Left cardiac atrium (tissue), 4 donors: ENCODE measurements at regions not wholly inside any gene's neighbourhood (a gene's known extent, or its start where the extent isn't known, plus 50 kb on each side); places are given as distances from the start of the nearest gene placed in this dataset.
"Not testable (repeated sequence)": the region's sequence is repeated elsewhere in the genome, so short reads cannot be mapped to it uniquely, and the experiment has no call there.

Experiments used
- ATAC-seq, 2 donors: fragments of 200-7000 bp; cut with Tn5 transposase; one replicate each; pipeline ENCODE4 v1.9.1; 2020; ENCODE audit warnings: mild to moderate bottlenecking in 2 of 2, moderate library complexity in 2 of 2
- DNase-seq: peaks from one replicate; pipeline ENCODE4 v3.0.0-alpha.2; 2020
- intact Hi-C, 2 donors: fragments of 100-400 bp; cut with DNase I; formaldehyde crosslinking; loops; one replicate each; pipeline versions ENCODE4 v1.14.1 to v1.15.1; 2022 to 2023
- donor health status: DM: no; HTN: yes; CAD: no.
- donor health status: DM: no; HTN: yes; CAD: no; lungs with severe emphysema.
- donor health status: DM: yes; HTN: yes; CAD: no.
- donor health status: Dilated cardiomyopathy.

GRCh38 chr6:156242206-156242605 lies 535.0 kb upstream of the ARID1B start:
- ATAC-seq (no peak), DNase-seq (no peak)
- intact Hi-C loops: no loop called here

DNA sequence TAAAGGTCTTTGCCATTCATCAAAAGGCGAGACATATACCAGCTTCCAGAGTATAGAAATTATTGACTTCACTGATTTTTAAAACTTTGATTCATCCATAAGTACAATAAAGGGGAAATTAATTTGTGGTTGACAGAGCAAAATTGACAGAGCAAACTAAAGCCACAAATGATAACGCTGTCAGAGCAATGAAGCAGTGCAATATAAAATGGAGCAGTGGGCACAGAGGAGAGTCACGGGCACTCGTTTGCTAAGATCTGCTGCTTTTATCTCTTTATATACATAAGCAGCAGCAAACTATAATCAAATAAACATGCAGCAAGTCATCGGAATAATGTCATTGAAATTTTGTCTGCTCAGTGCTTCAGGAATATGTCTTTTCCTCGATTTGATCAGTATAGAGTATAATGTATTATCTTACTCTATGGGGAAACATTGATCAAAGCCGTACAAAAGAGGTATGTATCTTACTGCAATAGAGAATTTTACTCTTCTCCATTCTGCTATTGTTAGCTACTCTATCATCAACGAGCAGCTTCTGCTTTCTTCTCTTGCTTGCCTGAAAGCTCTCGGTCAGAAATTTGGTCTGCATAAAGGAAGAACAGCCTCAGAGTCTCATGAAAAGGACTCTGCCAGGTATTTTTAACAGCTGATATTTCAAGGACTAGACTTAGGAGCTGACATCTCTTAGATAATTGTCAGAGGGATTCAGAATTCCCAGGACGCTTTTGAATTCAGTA lies 546.0 kb upstream of the ARID1B start:
- no peak for ATAC-seq
- no peak for DNase-seq
- intact Hi-C loops: no loop called here

DNA sequence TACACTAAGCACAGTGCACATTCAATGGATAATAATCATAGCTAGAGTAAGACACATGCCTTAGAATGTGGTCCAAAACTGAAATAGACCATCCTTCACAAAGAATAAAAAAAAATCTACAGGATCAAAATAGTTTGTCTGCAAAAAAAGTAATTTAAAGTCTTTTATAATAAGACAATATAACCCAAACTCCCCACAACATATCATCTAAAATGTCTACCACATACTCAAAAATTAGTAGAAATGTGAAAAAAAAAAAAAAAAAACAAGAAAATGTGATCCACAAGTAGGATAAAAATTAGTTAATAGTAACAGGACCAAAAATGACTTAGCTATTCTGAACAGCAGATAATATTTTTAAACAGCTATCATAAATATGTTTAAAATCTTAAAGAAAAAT lies 557.2 kb upstream of the ARID1B start:
- intact Hi-C loops: no loop called here
- ATAC-seq: no peak
- no peak for DNase-seq

DNA sequence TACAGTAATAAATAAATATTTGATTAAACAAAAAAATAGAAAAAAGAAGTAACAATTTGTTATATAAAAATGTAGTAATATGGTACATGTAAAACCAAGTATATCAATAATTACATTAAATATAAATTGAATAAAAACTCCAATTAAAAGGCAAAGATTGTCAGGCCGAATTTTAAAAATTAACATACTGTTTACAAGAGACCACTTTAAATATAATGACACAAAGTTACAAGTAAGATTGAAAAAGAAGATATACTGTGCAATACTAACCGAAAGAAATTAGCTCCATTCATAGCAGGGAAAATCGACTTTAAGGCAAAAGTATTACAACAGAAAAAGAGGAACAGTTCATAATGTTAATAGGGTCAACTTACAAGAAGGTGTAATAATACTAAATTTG lies 571.5 kb upstream of the ARID1B start:
- intact Hi-C loops: no loop called here
- ATAC-seq (no peak), DNase-seq (no peak)

- DNase-seq (no peak), ATAC-seq (no peak)
Observed at GRCh38 chr6:156199182-156199581, 578.0 kb upstream of the ARID1B start.

GRCh38 chr6:156197513-156197912 lies 579.7 kb upstream of the ARID1B start:
- no peak for DNase-seq
- intact Hi-C loops: no loop called here
- no peak for ATAC-seq

More at GRCh38 chr6:156199182-156199581, 578.0 kb upstream of the ARID1B start:
- intact Hi-C loops: no loop called here

- ATAC-seq (no peak), DNase-seq (no peak)
- intact Hi-C loops: no loop called here
Observed at GRCh38 chr6:156194981-156195380, 582.2 kb upstream of the ARID1B start.

GRCh38 chr6:156193381-156193780 lies 583.8 kb upstream of the ARID1B start:
- intact Hi-C loops: no loop called here
- DNase-seq (no peak), ATAC-seq (no peak)

GRCh38 chr6:156191895-156192294 lies 585.3 kb upstream of the ARID1B start:
- ATAC-seq: no peak
- no peak for DNase-seq
- intact Hi-C loops: no loop called here

- ATAC-seq, DNase-seq, intact Hi-C loops: not testable (repeated sequence)
Observed at GRCh38 chr6:156191390-156191789, 585.8 kb upstream of the ARID1B start.

DNA sequence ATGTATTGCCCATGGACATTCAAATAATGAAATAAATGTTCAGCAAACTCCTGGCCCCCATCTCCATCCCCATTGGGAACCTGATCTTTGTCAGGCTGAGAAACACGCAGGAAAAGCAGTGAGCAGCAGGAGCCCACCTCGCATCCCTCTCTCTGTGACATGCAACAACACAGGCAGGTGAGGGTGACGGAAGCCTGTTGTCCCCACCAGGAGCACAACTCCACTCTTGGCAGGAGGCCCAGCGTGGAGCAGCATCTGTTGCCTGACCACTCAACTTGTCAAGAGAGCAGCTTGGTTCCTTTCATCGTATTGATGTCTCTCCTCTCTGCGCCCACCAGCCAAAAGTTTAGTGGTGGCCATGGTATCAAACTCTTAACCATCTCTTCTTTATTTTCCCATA lies 586.9 kb upstream of the ARID1B start:
- intact Hi-C loops: no loop called here
- ATAC-seq (no peak), DNase-seq (no peak)

DNA sequence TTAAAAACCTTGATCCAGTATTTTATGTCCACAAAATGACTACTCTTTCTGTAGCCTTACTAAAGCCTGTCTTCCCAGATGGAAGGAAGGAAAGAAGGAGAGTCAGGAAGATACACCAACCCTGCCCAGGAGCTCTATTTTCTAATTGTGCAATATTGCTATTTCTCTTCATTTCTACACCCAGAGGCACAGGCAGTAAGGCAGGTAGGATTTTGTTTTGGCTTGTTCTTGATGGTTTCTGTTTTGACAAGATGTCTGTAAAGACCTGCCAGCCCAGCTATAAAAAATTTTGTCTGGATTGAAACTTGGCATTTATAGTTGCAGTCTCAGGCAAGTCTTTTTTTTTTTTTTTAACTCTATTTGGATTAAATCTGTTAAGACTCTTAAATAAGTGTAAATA lies 587.5 kb upstream of the ARID1B start:
- DNase-seq (no peak), ATAC-seq (no peak)
- intact Hi-C loops: no loop called here

DNA sequence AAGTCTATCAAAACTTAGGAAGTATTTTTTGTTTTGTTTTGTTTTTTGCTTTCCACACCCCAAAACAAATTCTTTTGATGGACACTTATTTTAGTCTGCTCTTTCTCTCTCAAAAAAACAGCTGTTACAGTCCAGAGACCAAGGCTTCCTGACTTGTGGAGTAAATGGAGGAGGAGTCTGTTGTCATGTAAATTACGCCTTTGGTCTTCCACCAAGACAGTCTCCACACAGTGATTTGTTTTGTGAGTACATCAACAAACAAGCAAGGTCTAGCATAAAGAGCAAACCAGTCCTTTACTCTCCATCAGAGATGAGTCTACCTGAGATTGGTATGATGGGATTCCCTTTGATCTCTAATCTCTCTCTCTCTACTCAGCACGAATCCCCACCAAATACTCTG lies 588.0 kb upstream of the ARID1B start:
- ATAC-seq (no peak), DNase-seq (no peak)
- intact Hi-C loops: no loop called here

DNA sequence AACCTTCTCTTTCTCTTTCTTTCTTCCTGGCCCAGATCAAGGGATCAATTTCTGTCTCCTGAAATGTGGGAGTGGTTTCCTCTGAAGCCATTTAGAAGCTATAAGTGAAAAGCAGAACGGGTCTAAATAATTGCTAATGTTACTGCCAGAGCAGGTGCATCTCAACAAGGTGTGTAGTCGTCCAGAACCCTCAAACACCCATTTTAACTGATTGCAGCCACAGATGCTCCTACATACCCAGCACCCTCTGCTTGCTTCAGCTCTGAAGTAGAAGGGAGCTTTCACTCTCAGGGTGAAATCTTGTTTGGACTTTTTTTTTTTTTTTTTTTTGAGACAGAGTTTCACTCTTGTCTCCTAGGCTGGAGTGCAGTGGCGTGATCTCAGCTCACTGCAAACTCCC lies 592.1 kb upstream of the ARID1B start:
- no peak for DNase-seq
- no peak for ATAC-seq
- intact Hi-C loops: no loop called here

DNA sequence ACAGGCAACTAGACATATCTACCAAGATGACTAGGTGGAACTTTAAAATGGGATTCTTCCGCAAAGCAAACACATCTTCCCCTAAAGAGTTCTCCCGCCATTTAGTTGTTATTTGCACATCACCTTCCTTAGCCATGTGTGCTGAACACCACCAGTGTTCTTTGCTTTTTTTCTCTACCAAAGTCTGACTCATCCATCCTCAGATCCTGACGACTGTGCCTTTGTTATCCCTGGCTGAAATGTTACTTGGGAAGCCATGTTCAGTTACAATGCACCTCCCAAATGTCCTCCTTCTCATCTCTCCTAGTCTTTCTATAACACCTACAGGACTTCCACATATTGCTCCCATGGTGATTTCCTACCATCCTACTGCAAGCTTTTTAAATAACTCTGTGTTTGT lies 593.5 kb upstream of the ARID1B start:
- DNase-seq: no peak
- intact Hi-C loops: no loop called here
- ATAC-seq: no peak

GRCh38 chr6:156182356-156182755 lies 594.8 kb upstream of the ARID1B start:
- intact Hi-C loops: no loop called here
- no peak for ATAC-seq

DNA sequence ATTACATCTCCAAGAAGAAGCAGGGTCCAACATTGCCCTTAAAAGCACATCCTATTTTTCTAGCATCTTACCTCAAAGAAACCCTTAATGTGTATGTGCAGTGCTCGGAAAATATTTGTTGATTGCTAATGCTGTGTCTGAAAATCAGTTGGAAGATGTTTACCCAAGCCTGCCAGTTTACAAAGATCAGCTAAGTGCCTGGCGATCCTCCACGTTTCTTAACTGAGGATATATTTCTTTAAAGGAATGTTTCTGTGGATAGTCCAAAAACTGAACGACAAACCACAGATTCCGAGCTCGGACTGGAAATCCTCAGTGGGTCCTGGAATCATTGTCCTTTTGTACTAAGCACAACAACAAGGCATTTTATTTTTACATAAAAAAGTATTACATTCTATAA lies 595.7 kb upstream of the ARID1B start:
- intact Hi-C loops: no loop called here
- ATAC-seq (no peak), DNase-seq (no peak)

More at GRCh38 chr6:156182356-156182755, 594.8 kb upstream of the ARID1B start:
- no peak for DNase-seq

DNA sequence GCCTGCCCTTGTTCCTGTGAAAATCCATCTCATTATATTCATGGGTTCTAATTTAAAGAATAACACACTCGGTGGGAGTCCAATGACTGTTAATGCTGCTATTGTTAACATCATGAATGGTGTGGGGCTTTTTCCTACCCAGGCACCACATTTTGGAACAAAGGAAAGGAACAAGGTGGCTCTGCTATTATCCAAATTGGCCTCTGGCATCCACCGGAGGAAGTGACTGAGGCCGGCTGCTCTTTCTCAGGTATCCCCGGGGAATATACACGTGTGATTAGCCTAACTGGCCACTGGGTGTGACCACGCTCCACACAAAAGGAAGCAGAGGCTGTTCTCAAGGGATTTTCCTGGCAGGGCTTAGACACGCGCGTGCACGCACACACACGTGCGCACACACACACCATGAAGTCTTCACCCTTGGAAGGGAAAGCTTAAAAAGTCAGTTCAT lies 601.2 kb upstream of the ARID1B start:
- ATAC-seq (peak; percentile 76 to 82), DNase-seq (peak; percentile 39)
- intact Hi-C loops: loop anchor here in 1 of 2 donors (10.0 kb wide), 1 partner anchor 389 kb away; no protein-coding TSS in a partner anchor

DNA sequence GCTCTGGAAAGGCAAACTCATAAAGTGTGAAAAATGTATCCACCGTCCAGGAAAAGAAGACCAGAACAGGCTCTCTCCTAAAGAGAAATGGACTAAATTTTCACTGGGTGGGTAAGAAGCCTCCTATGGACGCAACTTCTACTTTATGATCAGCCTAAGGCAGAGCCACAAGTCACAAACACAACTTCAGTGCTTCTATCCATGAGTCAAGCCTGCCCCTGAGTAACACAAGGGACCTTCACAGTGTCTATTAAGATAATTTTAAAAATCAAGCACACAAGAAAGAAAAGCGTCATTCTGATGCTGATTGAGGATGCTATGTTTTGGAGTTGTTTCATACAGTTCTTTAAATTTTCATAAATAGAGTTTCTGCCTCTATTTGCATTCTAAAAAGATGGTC lies 601.7 kb upstream of the ARID1B start:
- no peak for ATAC-seq
- DNase-seq: no peak
- intact Hi-C loops: loop anchor here in 1 of 2 donors (10.0 kb wide), 1 partner anchor 389 kb away; no protein-coding TSS in a partner anchor

GRCh38 chr6:156174031-156174890 lies 602.9 kb upstream of the ARID1B start:
- intact Hi-C loops: loop anchor here in 1 of 2 donors (10.0 kb wide), 1 partner anchor 391 kb away; no protein-coding TSS in a partner anchor
- DNase-seq (no peak), ATAC-seq (no peak)
